Epithelial cell of proximal tubule (primary cell): ENCODE measurements at regions not wholly inside any gene's neighbourhood (a gene's known extent, or its start where the extent isn't known, plus 50 kb on each side); places are given as distances from the start of the nearest gene placed in this dataset.
A peak's percentile ranks its signal among the peaks of the same experiment; 100 is the strongest.

Experiments used
- DNase-seq: peaks from one replicate; pipeline ENCODE4 v3.0.0-alpha.2; 2011; ENCODE audit warnings: low read depth
- H3K4me3 ChIP-seq: 2 replicates; pipeline ENCODE4 v1.5.1; 2011; ENCODE audit warnings: low read depth, mild to moderate bottlenecking, low read length
- CTCF ChIP-seq: conservative IDR thresholded peaks from 2 replicates; pipeline ENCODE4 v1.5.1; 2012; ENCODE audit warnings: low read depth, mild to moderate bottlenecking, low read length

GRCh38 chr4:133484287-133484686 lies 335.2 kb downstream of the PCDH10 start:
- H3K4me3 ChIP-seq = no peak overlapping the region
- DNase-seq = no peak
- TF ChIP-seq CTCF = no peak

- no peak overlapping the region for H3K4me3 ChIP-seq
- TF ChIP-seq CTCF = peak; percentile 68
- DNase-seq = peak; percentile 22
These were observed 334.6 kb downstream of the PCDH10 start for GRCh38 chr4:133483600-133484246.

- no peak for TF ChIP-seq CTCF
- no peak overlapping the region for H3K4me3 ChIP-seq
- DNase-seq = no peak
These were observed 327.0 kb downstream of the PCDH10 start for GRCh38 chr4:133476063-133476462.

GRCh38 chr4:133474501-133474900 lies 325.4 kb downstream of the PCDH10 start:
- DNase-seq = no peak

GRCh38 chr4:133472244-133472643 lies 323.1 kb downstream of the PCDH10 start:
- no peak overlapping the region for H3K4me3 ChIP-seq
- no peak for TF ChIP-seq CTCF
- DNase-seq = no peak

More at GRCh38 chr4:133474501-133474900, 325.4 kb downstream of the PCDH10 start:
- no peak overlapping the region for H3K4me3 ChIP-seq
- TF ChIP-seq CTCF = no peak

- no peak for TF ChIP-seq CTCF
- DNase-seq = no peak
These were observed 318.3 kb downstream of the PCDH10 start for GRCh38 chr4:133467290-133467947.

GRCh38 chr4:133465022-133465421 lies 315.9 kb downstream of the PCDH10 start:
- H3K4me3 ChIP-seq = no peak overlapping the region
- DNase-seq = no peak
- TF ChIP-seq CTCF = no peak

More at GRCh38 chr4:133467290-133467947, 318.3 kb downstream of the PCDH10 start:
- no peak overlapping the region for H3K4me3 ChIP-seq
